ENCODE measurements at regions not wholly inside any gene's neighbourhood (a gene's known extent, or its start where the extent isn't known, plus 50 kb on each side); places are given as distances from the start of the nearest gene placed in this dataset.

DNA sequence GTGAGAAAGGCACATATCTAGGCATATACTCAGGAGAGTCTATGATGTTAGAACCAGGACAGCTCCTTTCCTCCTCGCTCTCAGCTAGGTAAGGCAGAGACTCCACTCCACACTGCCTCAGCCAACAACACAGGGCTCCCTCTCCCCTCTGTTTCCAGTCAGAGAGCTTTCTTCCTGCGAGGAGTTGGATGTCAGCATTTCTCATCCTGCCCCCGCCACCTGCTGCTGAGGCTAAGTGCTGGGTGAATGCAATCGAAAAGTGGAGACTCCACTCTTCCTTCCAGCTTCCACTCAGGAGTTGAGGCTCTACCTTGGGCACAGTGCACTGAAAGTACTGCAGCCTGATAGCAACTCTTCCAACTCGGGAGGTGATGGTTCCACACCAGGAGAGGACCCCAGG, 177.2 kb upstream of the RAB6C start:
- intact Hi-C loops (cut with DNase I) = no loop called here

DNA sequence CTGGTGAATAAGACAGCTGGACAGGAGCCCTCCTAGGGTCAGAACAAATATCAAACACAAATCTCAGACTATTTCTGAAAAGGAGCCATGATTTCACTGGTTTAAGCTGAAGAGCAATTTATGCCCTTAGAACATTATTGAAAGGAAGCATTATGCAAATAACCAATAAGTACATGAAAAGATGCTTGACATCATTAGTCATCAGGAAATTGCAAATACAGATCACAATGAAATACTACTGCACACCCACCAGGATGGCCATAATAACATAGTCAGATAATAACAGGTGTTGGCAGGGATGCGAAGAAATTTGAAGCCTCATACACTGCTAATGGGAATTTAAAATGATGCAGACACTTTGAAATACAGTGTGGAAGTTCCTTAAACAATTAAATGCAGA, 176.4 kb upstream of the RAB6C start:
- H3K4me3 ChIP-seq = no peak overlapping the region
- H3K9me3 ChIP-seq = no peaks in the 10 kb centered on the region
- intact Hi-C loops (cut with DNase I) = no loop called here
- ATAC-seq (no peak), DNase-seq (no peak)
- no peak overlapping the region for H3K27ac ChIP-seq
- H3K4me1 ChIP-seq = no peaks in the 10 kb centered on the region
- no peaks in the 10 kb centered on the region for H3K36me3 ChIP-seq (replicated peaks in 1 of 2; ENCODE audit: insufficient read depth in 1 of 2, low read depth in 2 of 2)
- 95 to 100% methylated on average over 1 of the region's 1 CpG for WGBS, 2 donors
- no peak for TF ChIP-seq POLR2A (IDR thresholded peaks at IDR 0.05)
- TF ChIP-seq, protein P1, sequence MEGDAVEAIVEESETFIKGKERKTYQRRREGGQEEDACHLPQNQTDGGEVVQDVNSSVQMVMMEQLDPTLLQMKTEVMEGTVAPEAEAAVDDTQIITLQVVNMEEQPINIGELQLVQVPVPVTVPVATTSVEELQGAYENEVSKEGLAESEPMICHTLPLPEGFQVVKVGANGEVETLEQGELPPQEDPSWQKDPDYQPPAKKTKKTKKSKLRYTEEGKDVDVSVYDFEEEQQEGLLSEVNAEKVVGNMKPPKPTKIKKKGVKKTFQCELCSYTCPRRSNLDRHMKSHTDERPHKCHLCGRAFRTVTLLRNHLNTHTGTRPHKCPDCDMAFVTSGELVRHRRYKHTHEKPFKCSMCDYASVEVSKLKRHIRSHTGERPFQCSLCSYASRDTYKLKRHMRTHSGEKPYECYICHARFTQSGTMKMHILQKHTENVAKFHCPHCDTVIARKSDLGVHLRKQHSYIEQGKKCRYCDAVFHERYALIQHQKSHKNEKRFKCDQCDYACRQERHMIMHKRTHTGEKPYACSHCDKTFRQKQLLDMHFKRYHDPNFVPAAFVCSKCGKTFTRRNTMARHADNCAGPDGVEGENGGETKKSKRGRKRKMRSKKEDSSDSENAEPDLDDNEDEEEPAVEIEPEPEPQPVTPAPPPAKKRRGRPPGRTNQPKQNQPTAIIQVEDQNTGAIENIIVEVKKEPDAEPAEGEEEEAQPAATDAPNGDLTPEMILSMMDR (IDR thresholded peaks at IDR 0.05) = no peak
- H3K27me3 ChIP-seq = no peaks in the 10 kb centered on the region

More for the DNA sequence above, 177.2 kb upstream of the RAB6C start:
- DNase-seq = no peak
- Histone ChIP-seq H3K9me3 (no peaks in the 10 kb centered on the region), H3K4me3 (no peak overlapping the region), H3K27me3 (no peaks in the 10 kb centered on the region), H3K36me3 (replicated peaks in 1 of 2; ENCODE audit: insufficient read depth in 1 of 2, low read depth in 2 of 2) (no peaks in the 10 kb centered on the region), H3K4me1 (no peaks in the 10 kb centered on the region), H3K27ac (no peak overlapping the region)
- 52 to 61% methylated on average over 5 of the region's 5 CpGs for WGBS, 2 donors
- no peak for ATAC-seq
- TF ChIP-seq, protein P1 (IDR thresholded peaks at IDR 0.05) = no peak
- no peak for TF ChIP-seq POLR2A (IDR thresholded peaks at IDR 0.05)

GRCh38 chr2:129803871-129804270, 175.6 kb upstream of the RAB6C start:
- no peak overlapping the region for H3K27ac ChIP-seq
- H3K4me1 ChIP-seq = no peaks in the 10 kb centered on the region
- no peaks in the 10 kb centered on the region for H3K27me3 ChIP-seq
- 88% methylated on average over 3 of the region's 3 CpGs for WGBS, 2 donors
- DNase-seq = no peak
- no peaks in the 10 kb centered on the region for H3K36me3 ChIP-seq (replicated peaks in 1 of 2; ENCODE audit: insufficient read depth in 1 of 2, low read depth in 2 of 2)
- H3K9me3 ChIP-seq = no peaks in the 10 kb centered on the region
- intact Hi-C loops (cut with DNase I) = no loop called here
- H3K4me3 ChIP-seq = no peak overlapping the region
- no peak for ATAC-seq
- no peak for TF ChIP-seq POLR2A (IDR thresholded peaks at IDR 0.05)
- TF ChIP-seq, protein P1 (IDR thresholded peaks at IDR 0.05) = no peak

- intact Hi-C loops (cut with DNase I) = no loop called here
- H3K4me3 ChIP-seq = no peak overlapping the region
- H3K27me3 ChIP-seq = no peaks in the 10 kb centered on the region
- WGBS, 2 donors = 66 to 71% methylated on average over 11 of the region's 11 CpGs
- H3K36me3 ChIP-seq (replicated peaks in 1 of 2; ENCODE audit: insufficient read depth in 1 of 2, low read depth in 2 of 2) = no peaks in the 10 kb centered on the region
- no peak for ATAC-seq
- H3K27ac ChIP-seq = no peak overlapping the region
- H3K4me1 ChIP-seq = no peaks in the 10 kb centered on the region
- TF ChIP-seq, protein P1 (IDR thresholded peaks at IDR 0.05) = no peak
- TF ChIP-seq POLR2A (IDR thresholded peaks at IDR 0.05) = no peak
- no peak for DNase-seq
- no peaks in the 10 kb centered on the region for H3K9me3 ChIP-seq
Measured at GRCh38 chr2:129805899-129806298, 173.6 kb upstream of the RAB6C start.

DNA sequence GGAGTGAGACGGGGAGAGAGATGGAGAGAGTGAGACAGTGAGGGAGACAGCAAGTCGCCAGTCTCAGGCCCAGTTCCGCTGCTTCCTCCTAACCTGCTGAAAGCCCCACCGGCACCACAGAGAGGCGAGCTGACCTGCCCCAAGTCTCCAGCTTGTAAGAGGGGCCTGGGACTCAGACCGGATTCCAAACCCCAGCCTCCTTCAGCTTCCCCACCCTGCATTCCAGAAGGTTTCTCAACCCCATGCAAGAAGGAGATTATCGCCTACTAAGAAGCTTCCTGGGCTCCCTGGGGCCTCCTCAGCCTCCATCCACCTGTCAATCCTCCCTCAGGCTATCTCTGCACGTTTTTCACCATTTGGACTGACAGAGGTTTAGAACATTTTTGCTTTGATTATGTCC, 173.1 kb upstream of the RAB6C start:
- H3K4me1 ChIP-seq = no peaks in the 10 kb centered on the region
- H3K36me3 ChIP-seq (replicated peaks in 1 of 2; ENCODE audit: insufficient read depth in 1 of 2, low read depth in 2 of 2) = no peaks in the 10 kb centered on the region
- no peaks in the 10 kb centered on the region for H3K27me3 ChIP-seq
- WGBS, 2 donors = 75 to 76% methylated on average over 8 of the region's 8 CpGs
- H3K4me3 ChIP-seq = no peak overlapping the region
- intact Hi-C loops (cut with DNase I) = no loop called here
- no peak for TF ChIP-seq POLR2A (IDR thresholded peaks at IDR 0.05)
- TF ChIP-seq, protein P1 (IDR thresholded peaks at IDR 0.05) = no peak
- no peak overlapping the region for H3K27ac ChIP-seq
- DNase-seq = no peak
- ATAC-seq = no peak
- no peaks in the 10 kb centered on the region for H3K9me3 ChIP-seq
